ENCODE measurements at regions not wholly inside any gene's neighbourhood (a gene's known extent, or its start where the extent isn't known, plus 50 kb on each side); places are given as distances from the start of the nearest gene placed in this dataset.
"Not testable (repeated sequence)": the region's sequence is repeated elsewhere in the genome, so short reads cannot be mapped to it uniquely, and the experiment has no call there.

GRCh38 chr4:22631167-22631566 lies 61.6 kb upstream of the GBA3 start:
- not testable (repeated sequence) for H3K27ac ChIP-seq, H3K9me3 ChIP-seq, H3K4me1 ChIP-seq

GRCh38 chr4:22634541-22635181 lies 58.1 kb upstream of the GBA3 start:
- Histone ChIP-seq H3K36me3 (no peaks in the 10 kb centered on the region), H3K4me3 (peak overlapping the region in 1 of 2 donors; percentile 30)

More at GRCh38 chr4:22631167-22631566, 61.6 kb upstream of the GBA3 start:
- DNase-seq (ENCODE audit: low spot score in 2 of 2); H3K36me3 ChIP-seq; H3K27me3 ChIP-seq; intact Hi-C loops (cut with DNase I); H3K4me3 ChIP-seq: not testable (repeated sequence)

GRCh38 chr4:22635182-22635549 lies 57.6 kb upstream of the GBA3 start:
- DNase-seq (ENCODE audit: low spot score in 2 of 2); H3K4me3 ChIP-seq; H3K36me3 ChIP-seq; H3K27ac ChIP-seq; intact Hi-C loops (cut with DNase I); H3K9me3 ChIP-seq; H3K4me1 ChIP-seq; H3K27me3 ChIP-seq: not testable (repeated sequence)

More at GRCh38 chr4:22634541-22635181, 58.1 kb upstream of the GBA3 start:
- no peak overlapping the region for H3K27ac ChIP-seq
- no peaks in the 10 kb centered on the region for H3K4me1 ChIP-seq
- H3K27me3 ChIP-seq = no peaks in the 10 kb centered on the region
- intact Hi-C loops (cut with DNase I) = no loop called here
- TF ChIP-seq CTCF (IDR thresholded peaks at IDR 0.05) = no peak
- H3K9me3 ChIP-seq = no peaks in the 10 kb centered on the region
- no peak for DNase-seq (ENCODE audit: low spot score in 2 of 2)

GRCh38 chr4:22635692-22636091 lies 57.0 kb upstream of the GBA3 start:
- H3K27ac ChIP-seq = no peak overlapping the region
- DNase-seq (ENCODE audit: low spot score in 2 of 2) = no peak
- intact Hi-C loops (cut with DNase I) = no loop called here
- H3K9me3 ChIP-seq = peaks cover 0 to 5% of the 10 kb centered on the region in 2 donors
- H3K27me3 ChIP-seq = no peaks in the 10 kb centered on the region
- TF ChIP-seq CTCF (IDR thresholded peaks at IDR 0.05) = no peak
- no peak overlapping the region for H3K4me3 ChIP-seq
- H3K36me3 ChIP-seq = no peaks in the 10 kb centered on the region
- H3K4me1 ChIP-seq = no peaks in the 10 kb centered on the region

- DNase-seq (ENCODE audit: low spot score in 2 of 2) = no peak
- Histone ChIP-seq H3K9me3 (peaks cover 0 to 10% of the 10 kb centered on the region in 2 donors), H3K4me3 (no peak overlapping the region), H3K36me3 (no peaks in the 10 kb centered on the region), H3K27me3 (no peaks in the 10 kb centered on the region), H3K4me1 (no peaks in the 10 kb centered on the region), H3K27ac (no peak overlapping the region)
- no peak for TF ChIP-seq CTCF (IDR thresholded peaks at IDR 0.05)
- intact Hi-C loops (cut with DNase I) = no loop called here
Measured at GRCh38 chr4:22637306-22637705, 55.4 kb upstream of the GBA3 start.

Measured in ascending aorta (tissue), 2 donors.